Stimulated activated naive CD4-positive, alpha-beta T cell (primary cell): ENCODE measurements at regions not wholly inside any gene's neighbourhood (a gene's known extent, or its start where the extent isn't known, plus 50 kb on each side); places are given as distances from the start of the nearest gene placed in this dataset.
"Not testable (repeated sequence)": the region's sequence is repeated elsewhere in the genome, so short reads cannot be mapped to it uniquely, and the experiment has no call there.

Experiments
- DNase-seq, 6 experiments: peaks; one replicate each; lab custom pipeline; 2025; lab: John Stamatoyannopoulos, UW

- DNase-seq: no peak
These were observed 442.4 kb upstream of the FOXG1 start for GRCh38 chr14:28323951-28324741.

GRCh38 chr14:28340816-28341215, 425.8 kb upstream of the FOXG1 start:
- DNase-seq: no peak

GRCh38 chr14:28344381-28344780, 422.2 kb upstream of the FOXG1 start:
- no peak for DNase-seq

GRCh38 chr14:28348797-28349196, 417.8 kb upstream of the FOXG1 start:
- no peak for DNase-seq

GRCh38 chr14:28356819-28357218, 409.8 kb upstream of the FOXG1 start:
- DNase-seq: no peak

GRCh38 chr14:28361486-28361885, 405.1 kb upstream of the FOXG1 start:
- no peak for DNase-seq

- no peak for DNase-seq
These were observed 401.1 kb upstream of the FOXG1 start for GRCh38 chr14:28365510-28365909.

GRCh38 chr14:28373721-28374120, 392.9 kb upstream of the FOXG1 start:
- no peak for DNase-seq

GRCh38 chr14:28375295-28375694, 391.3 kb upstream of the FOXG1 start:
- no peak for DNase-seq

- no peak for DNase-seq
These were observed 384.9 kb upstream of the FOXG1 start for GRCh38 chr14:28381656-28382055.

- DNase-seq: no peak
These were observed 384.0 kb upstream of the FOXG1 start for GRCh38 chr14:28382444-28383190.

- no peak for DNase-seq
These were observed 368.1 kb upstream of the FOXG1 start for GRCh38 chr14:28398506-28398905.

GRCh38 chr14:28401705-28402104, 364.9 kb upstream of the FOXG1 start:
- not testable (repeated sequence) for DNase-seq

- no peak for DNase-seq
These were observed 360.4 kb upstream of the FOXG1 start for GRCh38 chr14:28406196-28406595.

- DNase-seq: no peak
These were observed 359.4 kb upstream of the FOXG1 start for GRCh38 chr14:28407031-28407825.

GRCh38 chr14:28407996-28408395, 358.6 kb upstream of the FOXG1 start:
- no peak for DNase-seq

- no peak for DNase-seq
These were observed 354.5 kb upstream of the FOXG1 start for GRCh38 chr14:28412077-28412476.

GRCh38 chr14:28426960-28427359, 339.6 kb upstream of the FOXG1 start:
- no peak for DNase-seq

- no peak for DNase-seq
These were observed 329.8 kb upstream of the FOXG1 start for GRCh38 chr14:28436821-28437220.

GRCh38 chr14:28461389-28461788, 305.2 kb upstream of the FOXG1 start:
- no peak for DNase-seq

GRCh38 chr14:28467611-28468010, 299.0 kb upstream of the FOXG1 start:
- DNase-seq: no peak
